Esophagus squamous epithelium (tissue), 4 donors: ENCODE measurements at regions not wholly inside any gene's neighbourhood (a gene's known extent, or its start where the extent isn't known, plus 50 kb on each side); places are given as distances from the start of the nearest gene placed in this dataset.

Source experiments
- POLR2A ChIP-seq, 4 donors: fragments of 450-650 bp; IDR thresholded peaks; one replicate each; pipeline ENCODE4 v1.6.1; 2017; ENCODE audit warnings: antibody characterized with exemption in 4 of 4, mild to moderate bottlenecking in 4 of 4, moderate library complexity in 3 of 4
- TF ChIP-seq, protein P1 (sequence below), 6 experiments: fragments of 450-650 bp in 4 of 6; fragments of 200-600 bp in 2 of 6; sonication (generic) in 2 of 6; IDR thresholded peaks; one replicate each; pipeline ENCODE4 v1.5.1; 2016 to 2019; ENCODE audit warnings: antibody characterized with exemption in 6 of 6, mild to moderate bottlenecking in 4 of 6, moderate library complexity in 4 of 6

- no peak for TF ChIP-seq POLR2A (IDR thresholded peaks at IDR 0.05)
- TF ChIP-seq, protein P1, sequence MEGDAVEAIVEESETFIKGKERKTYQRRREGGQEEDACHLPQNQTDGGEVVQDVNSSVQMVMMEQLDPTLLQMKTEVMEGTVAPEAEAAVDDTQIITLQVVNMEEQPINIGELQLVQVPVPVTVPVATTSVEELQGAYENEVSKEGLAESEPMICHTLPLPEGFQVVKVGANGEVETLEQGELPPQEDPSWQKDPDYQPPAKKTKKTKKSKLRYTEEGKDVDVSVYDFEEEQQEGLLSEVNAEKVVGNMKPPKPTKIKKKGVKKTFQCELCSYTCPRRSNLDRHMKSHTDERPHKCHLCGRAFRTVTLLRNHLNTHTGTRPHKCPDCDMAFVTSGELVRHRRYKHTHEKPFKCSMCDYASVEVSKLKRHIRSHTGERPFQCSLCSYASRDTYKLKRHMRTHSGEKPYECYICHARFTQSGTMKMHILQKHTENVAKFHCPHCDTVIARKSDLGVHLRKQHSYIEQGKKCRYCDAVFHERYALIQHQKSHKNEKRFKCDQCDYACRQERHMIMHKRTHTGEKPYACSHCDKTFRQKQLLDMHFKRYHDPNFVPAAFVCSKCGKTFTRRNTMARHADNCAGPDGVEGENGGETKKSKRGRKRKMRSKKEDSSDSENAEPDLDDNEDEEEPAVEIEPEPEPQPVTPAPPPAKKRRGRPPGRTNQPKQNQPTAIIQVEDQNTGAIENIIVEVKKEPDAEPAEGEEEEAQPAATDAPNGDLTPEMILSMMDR (IDR thresholded peaks at IDR 0.05): no peak
Observed at GRCh38 chr4:181760560-181760959, 482.6 kb upstream of the TENM3 start.
